ENCODE measurements at regions not wholly inside any gene's neighbourhood (a gene's known extent, or its start where the extent isn't known, plus 50 kb on each side); places are given as distances from the start of the nearest gene placed in this dataset.

- Histone ChIP-seq H3K27me3 (ENCODE audit: insufficient read depth, low read length) (no peaks in the 10 kb centered on the region), H3K4me3 (ENCODE audit: low read depth, low read length, poor library complexity, severe bottlenecking) (no peak overlapping the region), H3K36me3 (ENCODE audit: insufficient read depth, low read length) (no peaks in the 10 kb centered on the region), H3K4me1 (ENCODE audit: insufficient read depth, low read length, severe bottlenecking) (no peaks in the 10 kb centered on the region), H3K4me2 (ENCODE audit: low read length) (no peak overlapping the region), H3F3A (ENCODE audit: insufficient read depth, low read length) (no peaks in the 10 kb centered on the region), H3K27ac (ENCODE audit: low read depth, low read length, poor library complexity, severe bottlenecking) (no peak overlapping the region), H3K9me2 (ENCODE audit: low read depth, low read length) (no peaks in the 10 kb centered on the region), H3K9me3 (ENCODE audit: low read length) (no peaks in the 10 kb centered on the region), H2AFZ (ENCODE audit: low read length) (no peak overlapping the region), H4K20me1 (ENCODE audit: insufficient read depth, low read length) (no peaks in the 10 kb centered on the region), H3K79me2 (ENCODE audit: insufficient read depth, low read length) (no peaks in the 10 kb centered on the region), H3K9ac (ENCODE audit: low read length) (no peak overlapping the region)
- TF ChIP-seq CTCF (IDR thresholded peaks at IDR 0.05; ENCODE audit: low read length) (no peak), EZH2 (IDR thresholded peaks at IDR 0.05; ENCODE audit: borderline replicate concordance, low read length) (no peak)
Observed at GRCh38 chr16:52770828-52771227, 223.9 kb upstream of the TOX3 start.

- H4K20me1 ChIP-seq (ENCODE audit: insufficient read depth, low read length): no peaks in the 10 kb centered on the region
- no peaks in the 10 kb centered on the region for H3F3A ChIP-seq (ENCODE audit: insufficient read depth, low read length)
- no peaks in the 10 kb centered on the region for H3K9me2 ChIP-seq (ENCODE audit: low read depth, low read length)
- H3K4me3 ChIP-seq (ENCODE audit: low read depth, low read length, poor library complexity, severe bottlenecking): no peak overlapping the region
- H3K9me3 ChIP-seq (ENCODE audit: low read length): no peaks in the 10 kb centered on the region
- no peak overlapping the region for H3K4me2 ChIP-seq (ENCODE audit: low read length)
- no peaks in the 10 kb centered on the region for H3K4me1 ChIP-seq (ENCODE audit: insufficient read depth, low read length, severe bottlenecking)
- H3K9ac ChIP-seq (ENCODE audit: low read length): no peak overlapping the region
- H3K27me3 ChIP-seq (ENCODE audit: insufficient read depth, low read length): no peaks in the 10 kb centered on the region
- H3K27ac ChIP-seq (ENCODE audit: low read depth, low read length, poor library complexity, severe bottlenecking): no peak overlapping the region
- H3K79me2 ChIP-seq (ENCODE audit: insufficient read depth, low read length): no peaks in the 10 kb centered on the region
- TF ChIP-seq EZH2 (IDR thresholded peaks at IDR 0.05; ENCODE audit: borderline replicate concordance, low read length): no peak
- no peak for TF ChIP-seq CTCF (IDR thresholded peaks at IDR 0.05; ENCODE audit: low read length)
- H3K36me3 ChIP-seq (ENCODE audit: insufficient read depth, low read length): no peaks in the 10 kb centered on the region
- H2AFZ ChIP-seq (ENCODE audit: low read length): no peak overlapping the region
Observed at GRCh38 chr16:52758473-52758855, 211.5 kb upstream of the TOX3 start.

- H3K79me2 ChIP-seq (ENCODE audit: insufficient read depth, low read length): no peaks in the 10 kb centered on the region
- no peaks in the 10 kb centered on the region for H3K36me3 ChIP-seq (ENCODE audit: insufficient read depth, low read length)
- H2AFZ ChIP-seq (ENCODE audit: low read length): no peak overlapping the region
- no peak overlapping the region for H3K4me2 ChIP-seq (ENCODE audit: low read length)
- H3K9me3 ChIP-seq (ENCODE audit: low read length): no peaks in the 10 kb centered on the region
- H4K20me1 ChIP-seq (ENCODE audit: insufficient read depth, low read length): no peaks in the 10 kb centered on the region
- no peaks in the 10 kb centered on the region for H3K9me2 ChIP-seq (ENCODE audit: low read depth, low read length)
- H3F3A ChIP-seq (ENCODE audit: insufficient read depth, low read length): no peaks in the 10 kb centered on the region
- H3K4me3 ChIP-seq (ENCODE audit: low read depth, low read length, poor library complexity, severe bottlenecking): no peak overlapping the region
- no peak overlapping the region for H3K9ac ChIP-seq (ENCODE audit: low read length)
- H3K4me1 ChIP-seq (ENCODE audit: insufficient read depth, low read length, severe bottlenecking): no peaks in the 10 kb centered on the region
- H3K27me3 ChIP-seq (ENCODE audit: insufficient read depth, low read length): no peaks in the 10 kb centered on the region
- no peak overlapping the region for H3K27ac ChIP-seq (ENCODE audit: low read depth, low read length, poor library complexity, severe bottlenecking)
- TF ChIP-seq EZH2 (IDR thresholded peaks at IDR 0.05; ENCODE audit: borderline replicate concordance, low read length) (no peak), CTCF (IDR thresholded peaks at IDR 0.05; ENCODE audit: low read length) (no peak)
Observed at GRCh38 chr16:52757746-52758472, 211.0 kb upstream of the TOX3 start.

All from OCI-LY1 (cell line).